C4-2B (cell line): ENCODE measurements at regions not wholly inside any gene's neighbourhood (a gene's known extent, or its start where the extent isn't known, plus 50 kb on each side); places are given as distances from the start of the nearest gene placed in this dataset.

Experiments used
- ZFX ChIP-seq: fragments of 450-650 bp; IDR thresholded peaks from 2 replicates; pipeline ENCODE4 v1.6.1; 2017
- TF ChIP-seq, protein P1 (sequence below): fragments of 450-650 bp; conservative IDR thresholded peaks from 2 replicates; pipeline ENCODE4 v1.5.1; 2017; ENCODE audit warnings: mild to moderate bottlenecking

DNA sequence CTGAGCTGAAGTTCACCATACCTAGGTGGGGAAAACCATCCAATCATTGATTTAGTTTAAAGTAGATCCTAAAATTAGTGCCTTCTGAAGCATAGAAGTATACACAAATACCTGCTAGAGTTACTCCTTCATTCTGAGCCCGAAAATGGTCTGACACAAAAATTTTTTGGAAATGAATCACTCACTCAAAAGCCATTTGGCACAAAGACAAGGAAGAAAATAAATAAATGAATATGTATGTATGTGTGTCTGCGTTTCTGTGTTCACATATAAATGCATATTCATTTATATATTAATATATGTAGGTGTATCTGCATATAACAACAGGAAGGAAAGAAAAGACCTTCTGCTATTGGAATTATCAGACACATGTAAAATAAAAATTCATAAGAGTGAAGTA is 614.4 kb upstream of the PCDH9 start:
- TF ChIP-seq, protein P1, sequence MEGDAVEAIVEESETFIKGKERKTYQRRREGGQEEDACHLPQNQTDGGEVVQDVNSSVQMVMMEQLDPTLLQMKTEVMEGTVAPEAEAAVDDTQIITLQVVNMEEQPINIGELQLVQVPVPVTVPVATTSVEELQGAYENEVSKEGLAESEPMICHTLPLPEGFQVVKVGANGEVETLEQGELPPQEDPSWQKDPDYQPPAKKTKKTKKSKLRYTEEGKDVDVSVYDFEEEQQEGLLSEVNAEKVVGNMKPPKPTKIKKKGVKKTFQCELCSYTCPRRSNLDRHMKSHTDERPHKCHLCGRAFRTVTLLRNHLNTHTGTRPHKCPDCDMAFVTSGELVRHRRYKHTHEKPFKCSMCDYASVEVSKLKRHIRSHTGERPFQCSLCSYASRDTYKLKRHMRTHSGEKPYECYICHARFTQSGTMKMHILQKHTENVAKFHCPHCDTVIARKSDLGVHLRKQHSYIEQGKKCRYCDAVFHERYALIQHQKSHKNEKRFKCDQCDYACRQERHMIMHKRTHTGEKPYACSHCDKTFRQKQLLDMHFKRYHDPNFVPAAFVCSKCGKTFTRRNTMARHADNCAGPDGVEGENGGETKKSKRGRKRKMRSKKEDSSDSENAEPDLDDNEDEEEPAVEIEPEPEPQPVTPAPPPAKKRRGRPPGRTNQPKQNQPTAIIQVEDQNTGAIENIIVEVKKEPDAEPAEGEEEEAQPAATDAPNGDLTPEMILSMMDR, result no peak
- TF ChIP-seq ZFX, result no peak
